ENCODE measurements at regions not wholly inside any gene's neighbourhood (a gene's known extent, or its start where the extent isn't known, plus 50 kb on each side); places are given as distances from the start of the nearest gene placed in this dataset.

- TF ChIP-seq CTCF (IDR thresholded peaks at IDR 0.05; ENCODE audit: extremely low read depth, missing control alignments): no peak
- DNase-seq (ENCODE audit: low spot score): no peak
These were observed 336.7 kb downstream of the DHX35 start for GRCh38 chr20:39298571-39299506.

- no peak for DNase-seq (ENCODE audit: low spot score)
- TF ChIP-seq CTCF (IDR thresholded peaks at IDR 0.05; ENCODE audit: extremely low read depth, missing control alignments): no peak
These were observed 336.0 kb downstream of the DHX35 start for GRCh38 chr20:39298121-39298520.

- TF ChIP-seq CTCF (IDR thresholded peaks at IDR 0.05; ENCODE audit: extremely low read depth, missing control alignments): no peak
- no peak for DNase-seq (ENCODE audit: low spot score)
These were observed 333.2 kb downstream of the DHX35 start for GRCh38 chr20:39295301-39295700.

- no peak for DNase-seq (ENCODE audit: low spot score)
- no peak for TF ChIP-seq CTCF (IDR thresholded peaks at IDR 0.05; ENCODE audit: extremely low read depth, missing control alignments)
These were observed 332.1 kb downstream of the DHX35 start for GRCh38 chr20:39294137-39294725.

GRCh38 chr20:39292193-39292736, 330.1 kb downstream of the DHX35 start:
- TF ChIP-seq CTCF (IDR thresholded peaks at IDR 0.05; ENCODE audit: extremely low read depth, missing control alignments): no peak
- no peak for DNase-seq (ENCODE audit: low spot score)

GRCh38 chr20:39291301-39291700, 329.2 kb downstream of the DHX35 start:
- no peak for DNase-seq (ENCODE audit: low spot score)
- no peak for TF ChIP-seq CTCF (IDR thresholded peaks at IDR 0.05; ENCODE audit: extremely low read depth, missing control alignments)

- TF ChIP-seq CTCF (IDR thresholded peaks at IDR 0.05; ENCODE audit: extremely low read depth, missing control alignments): no peak
- DNase-seq (ENCODE audit: low spot score): no peak
These were observed 328.4 kb downstream of the DHX35 start for GRCh38 chr20:39290575-39290974.
